Colonic mucosa (tissue), 4 donors: ENCODE measurements at regions not wholly inside any gene's neighbourhood (a gene's known extent, or its start where the extent isn't known, plus 50 kb on each side); places are given as distances from the start of the nearest gene placed in this dataset.

Experiments used
- DNase-seq: peaks from one replicate; pipeline ENCODE4 v3.0.0-alpha.2; 2020
- H3K27ac ChIP-seq: fragments of 200-600 bp; one replicate; pipeline ENCODE4 v1.8.0; 2021
- H3K27me3 ChIP-seq: fragments of 200-600 bp; one replicate; pipeline ENCODE4 v1.8.0; 2021
- H3K36me3 ChIP-seq: fragments of 200-600 bp; one replicate; pipeline ENCODE4 v1.8.0; 2021
- H3K4me1 ChIP-seq: fragments of 200-600 bp; one replicate; pipeline ENCODE4 v1.8.0; 2021; ENCODE audit warnings: mild to moderate bottlenecking
- H3K4me3 ChIP-seq: fragments of 200-600 bp; one replicate; pipeline ENCODE4 v1.8.0; 2021
- H3K9ac ChIP-seq, 2 donors: one replicate each; pipeline ENCODE4 v1.7.0; 2013; ENCODE audit warnings: control low read depth in 2 of 2, low read depth in 2 of 2, low read length in 2 of 2
- H3K9me3 ChIP-seq: fragments of 200-600 bp; one replicate; pipeline ENCODE4 v1.8.0; 2021
- CTCF ChIP-seq: fragments of 200-600 bp; IDR thresholded peaks from one replicate; pipeline ENCODE4 v1.8.0; 2022; ENCODE audit warnings: antibody characterized with exemption, mild to moderate bottlenecking
- intact Hi-C: fragments of 100-400 bp; cut with DNase I; formaldehyde crosslinking; loops from one replicate; pipeline ENCODE4 v1.14.1; 2022
- donor health status: healthy.
- donor health status: DM: no; HTN: no; CAD: no.
- donor health status: DM: no; HTN: no; CAD: no.

- Histone ChIP-seq H3K27me3 (no peaks in the 10 kb centered on the region), H3K36me3 (no peaks in the 10 kb centered on the region), H3K9me3 (no peaks in the 10 kb centered on the region), H3K9ac (no peak overlapping the region), H3K4me3 (no peak overlapping the region), H3K4me1 (no peaks in the 10 kb centered on the region), H3K27ac (no peak overlapping the region)
- TF ChIP-seq CTCF = no peak
- intact Hi-C loops = no loop called here
- DNase-seq = no peak
Observed at GRCh38 chr3:109640146-109640652, 302.9 kb upstream of the DPPA4 start.

GRCh38 chr3:109642025-109642424 lies 304.7 kb upstream of the DPPA4 start:
- Histone ChIP-seq H3K36me3 (no peaks in the 10 kb centered on the region), H3K4me3 (no peak overlapping the region), H3K4me1 (no peaks in the 10 kb centered on the region), H3K27ac (no peak overlapping the region), H3K27me3 (no peaks in the 10 kb centered on the region), H3K9ac (no peak overlapping the region), H3K9me3 (no peaks in the 10 kb centered on the region)
- TF ChIP-seq CTCF = no peak
- intact Hi-C loops = no loop called here
- DNase-seq = no peak

GRCh38 chr3:109643590-109643989 lies 306.2 kb upstream of the DPPA4 start:
- no peak for TF ChIP-seq CTCF
- H3K36me3 ChIP-seq = no peaks in the 10 kb centered on the region
- intact Hi-C loops = no loop called here
- H3K9me3 ChIP-seq = no peaks in the 10 kb centered on the region
- H3K27ac ChIP-seq = no peak overlapping the region
- DNase-seq = no peak
- H3K4me3 ChIP-seq = no peak overlapping the region
- no peak overlapping the region for H3K9ac ChIP-seq
- no peaks in the 10 kb centered on the region for H3K4me1 ChIP-seq
- H3K27me3 ChIP-seq = no peaks in the 10 kb centered on the region

GRCh38 chr3:109644332-109644731 lies 307.0 kb upstream of the DPPA4 start:
- TF ChIP-seq CTCF = no peak
- no peaks in the 10 kb centered on the region for H3K27me3 ChIP-seq
- no peaks in the 10 kb centered on the region for H3K36me3 ChIP-seq
- no peak overlapping the region for H3K4me3 ChIP-seq
- DNase-seq = no peak
- H3K27ac ChIP-seq = no peak overlapping the region
- no peaks in the 10 kb centered on the region for H3K9me3 ChIP-seq
- no peaks in the 10 kb centered on the region for H3K4me1 ChIP-seq
- no peak overlapping the region for H3K9ac ChIP-seq
- intact Hi-C loops = no loop called here

- H3K36me3 ChIP-seq = no peaks in the 10 kb centered on the region
Observed at GRCh38 chr3:109644746-109645145, 307.4 kb upstream of the DPPA4 start.

More at GRCh38 chr3:109644746-109645145, 307.4 kb upstream of the DPPA4 start:
- DNase-seq = no peak
- no peak for TF ChIP-seq CTCF
- no peak overlapping the region for H3K9ac ChIP-seq
- H3K4me3 ChIP-seq = no peak overlapping the region
- no peaks in the 10 kb centered on the region for H3K27me3 ChIP-seq
- no peaks in the 10 kb centered on the region for H3K4me1 ChIP-seq
- H3K27ac ChIP-seq = no peak overlapping the region
- no peaks in the 10 kb centered on the region for H3K9me3 ChIP-seq
- intact Hi-C loops = no loop called here
